ENCODE measurements at regions not wholly inside any gene's neighbourhood (a gene's known extent, or its start where the extent isn't known, plus 50 kb on each side); places are given as distances from the start of the nearest gene placed in this dataset.
"Not testable (repeated sequence)": the region's sequence is repeated elsewhere in the genome, so short reads cannot be mapped to it uniquely, and the experiment has no call there.

DNA sequence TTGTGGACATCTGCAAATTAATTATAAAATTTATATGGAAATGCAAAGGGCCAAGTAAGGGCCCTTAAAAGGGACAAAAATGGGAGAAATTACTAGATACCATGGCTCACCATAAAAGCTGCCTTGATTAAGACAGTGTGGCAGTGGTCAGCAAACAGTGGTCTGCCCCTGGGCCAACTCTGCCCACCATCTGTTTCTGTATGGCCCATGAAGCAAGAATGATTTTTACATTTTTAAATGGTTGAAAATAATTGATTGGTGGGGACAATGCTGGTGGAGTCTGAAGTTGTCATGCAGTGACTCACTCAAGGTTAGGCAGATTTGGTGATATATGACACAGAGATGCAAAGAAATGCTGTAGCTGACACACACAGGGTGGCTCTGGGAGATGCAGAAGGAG, 295.6 kb downstream of the RTP5 start:
- not testable (repeated sequence) for DNase-seq

DNA sequence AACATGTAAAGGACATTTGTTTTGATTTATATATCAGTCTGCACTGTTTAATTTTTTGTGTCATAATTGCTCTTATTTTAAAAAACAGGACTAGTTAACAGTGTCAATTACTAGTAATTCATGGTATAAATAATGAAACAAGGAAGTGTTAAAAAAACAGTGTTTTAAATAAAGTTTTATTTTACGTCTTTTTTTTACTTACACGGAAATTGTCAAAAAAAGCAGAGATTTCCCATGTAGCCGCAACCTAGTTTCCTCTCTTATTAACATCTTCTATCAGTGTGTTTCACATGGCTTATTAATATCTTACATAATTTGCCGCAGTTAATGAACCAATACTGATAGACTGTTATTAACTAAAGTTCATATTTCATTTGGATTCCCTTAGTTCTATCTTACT, 301.8 kb downstream of the RTP5 start:
- DNase-seq, result not testable (repeated sequence)

All from activated CD8-positive, alpha-beta memory T cell treated with anti-CD3 and anti-CD28 coated beads, Interleukin-2, amount 50 U/mL, for 4 hours (primary cell).